ENCODE measurements at regions not wholly inside any gene's neighbourhood (a gene's known extent, or its start where the extent isn't known, plus 50 kb on each side); places are given as distances from the start of the nearest gene placed in this dataset.
"Not testable (repeated sequence)": the region's sequence is repeated elsewhere in the genome, so short reads cannot be mapped to it uniquely, and the experiment has no call there.

- not testable (repeated sequence) for DNase-seq
Observed at GRCh38 chr2:95767531-95767930, 175.7 kb downstream of the TRIM43 start.

GRCh38 chr2:95767950-95768349 lies 176.1 kb downstream of the TRIM43 start:
- not testable (repeated sequence) for DNase-seq

- DNase-seq = not testable (repeated sequence)
Observed at GRCh38 chr2:95769256-95769655, 177.5 kb downstream of the TRIM43 start.

- DNase-seq = not testable (repeated sequence)
Observed at GRCh38 chr2:95770726-95771125, 178.9 kb downstream of the TRIM43 start.

GRCh38 chr2:95774322-95775192 lies 182.8 kb downstream of the TRIM43 start:
- DNase-seq = not testable (repeated sequence)

- DNase-seq = not testable (repeated sequence)
Observed at GRCh38 chr2:95775193-95775531, 183.4 kb downstream of the TRIM43 start.

Measured in NCI-H748 treated with DMSO at 0.1 percent for 48 hours (cell line).